Panc1 (cell line): ENCODE measurements at regions not wholly inside any gene's neighbourhood (a gene's known extent, or its start where the extent isn't known, plus 50 kb on each side); places are given as distances from the start of the nearest gene placed in this dataset.

Experiments
- ATAC-seq: fragments of 200-7000 bp; cut with Tn5 transposase; 2 replicates; pipeline ENCODE4 v1.9.1; 2020; ENCODE audit warnings: mild to moderate bottlenecking, moderate library complexity
- BruUV-seq: library from RNA; stranded (reverse); fragments of 400-500 nt; replicated peaks from 2 replicates; lab custom pipeline; 2021; lab: Mats Ljungman, UMichigan
- CTCF ChIA-PET: fragments of 300-600 bp; sonication (Branson Sonifier 250); formaldehyde crosslinking; loops from one replicate; lab custom pipeline; 2022; ENCODE audit warnings: antibody characterized with exemption; lab: Charles Lee
- POLR2A ChIA-PET: fragments of 300-600 bp; sonication (Branson Sonifier 250); formaldehyde crosslinking; loops from one replicate; lab custom pipeline; 2022; ENCODE audit warnings: antibody characterized with exemption; lab: Charles Lee
- DNase-seq: peaks from one replicate; pipeline ENCODE4 v3.0.0-alpha.2; 2010; ENCODE audit warnings: low read depth, low spot score
- H3K27ac ChIP-seq: 2 replicates; pipeline ENCODE4 v1.5.1; 2011; ENCODE audit warnings: mild to moderate bottlenecking, low read length, inconsistent platforms
- H3K27me3 ChIP-seq: fragments of 200-500 bp; sonication (Bioruptor generic); 2 replicates; pipeline ENCODE4 v1.6.0; 2014; ENCODE audit warnings: low read length, inconsistent platforms; ENCODE audit not compliant: control insufficient read depth, insufficient read depth
- H3K36me3 ChIP-seq: fragments of 200-500 bp; sonication (Bioruptor generic); 2 replicates; pipeline ENCODE4 v1.5.1; 2014; ENCODE audit warnings: inconsistent platforms, mild to moderate bottlenecking, low read length, moderate library complexity; ENCODE audit not compliant: control insufficient read depth, insufficient read depth
- H3K4me1 ChIP-seq: 2 replicates; pipeline ENCODE4 v1.5.1; 2011; ENCODE audit warnings: inconsistent platforms, mild to moderate bottlenecking, low read length, moderate library complexity; ENCODE audit not compliant: control insufficient read depth, insufficient read depth
- H3K4me3 ChIP-seq, 2 experiments: 2 replicates each; pipeline ENCODE4 v1.5.1; 2011 to 2012; ENCODE audit warnings: low read depth in 2 of 2, low read length in 2 of 2, mild to moderate bottlenecking in 2 of 2, inconsistent platforms in 1 of 2, moderate library complexity in 1 of 2
- H3K9me3 ChIP-seq: fragments of 200-500 bp; sonication (Bioruptor generic); 2 replicates; pipeline ENCODE4 v1.5.1; 2014; ENCODE audit warnings: low read depth, mild to moderate bottlenecking, inconsistent platforms, low read length, moderate library complexity; ENCODE audit not compliant: control insufficient read depth, insufficient read depth
- POLR2AphosphoS5 ChIP-seq: IDR thresholded peaks from 2 replicates; pipeline ENCODE4 v1.6.1; 2012; ENCODE audit warnings: mild to moderate bottlenecking, low read depth, low read length, moderate library complexity
- REST ChIP-seq, 2 experiments: IDR thresholded peaks; 2 replicates each; pipeline ENCODE4 v1.6.1; 2011 to 2012; ENCODE audit warnings: low read depth in 2 of 2, control low read depth in 1 of 2, low read length in 1 of 2, mild to moderate bottlenecking in 1 of 2, moderate library complexity in 1 of 2; ENCODE audit not compliant: insufficient read depth in 1 of 2
- SIN3A ChIP-seq: IDR thresholded peaks from 2 replicates; pipeline ENCODE4 v1.6.1; 2012; ENCODE audit warnings: low read depth, mild to moderate bottlenecking, low read length, moderate library complexity, borderline replicate concordance; ENCODE audit not compliant: insufficient read depth
- TCF7L2 ChIP-seq: IDR thresholded peaks from 2 replicates; pipeline ENCODE4 v1.6.1; 2011; ENCODE audit warnings: mild to moderate bottlenecking, low read depth, low read length, inconsistent platforms
- in situ Hi-C: cut with HindIII; loops from 2 replicates; pipeline ENCODE4 v1.10.0; 2016; ENCODE audit warnings: low sequenced_read_pairs, low pct_unique_long_range_greater_than_20kb
- intact Hi-C: fragments of 100-400 bp; cut with micrococcal nuclease; formaldehyde crosslinking; loops from one replicate; pipeline ENCODE4 v1.10.0; 2022; ENCODE audit not compliant: unreplicated experiment
- TF ChIP-seq, protein P1 (sequence below): fragments of 450-650 bp; IDR thresholded peaks from 2 replicates; pipeline ENCODE4 v1.5.1; 2017; ENCODE audit warnings: mild to moderate bottlenecking

DNA sequence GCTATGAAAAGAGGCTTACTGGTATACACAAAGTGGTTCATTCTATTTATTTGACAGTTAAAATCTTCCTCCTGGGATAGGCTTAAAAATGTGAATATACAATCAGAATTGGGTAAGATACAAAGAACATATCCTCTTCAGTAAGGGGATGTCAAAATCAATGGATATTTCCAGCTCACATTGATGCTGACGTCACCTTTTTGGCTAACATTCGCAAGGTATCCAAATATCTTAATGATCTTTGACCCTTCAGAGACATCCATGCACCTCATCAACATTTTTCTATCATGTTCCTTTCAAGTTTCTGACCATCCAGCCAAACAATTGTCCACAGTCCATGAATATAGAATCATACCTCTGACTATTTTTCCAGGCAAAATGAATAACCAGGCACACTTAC is 697.3 kb downstream of the NR2F2 start:
- no peaks in the 10 kb centered on the region for H3K4me1 ChIP-seq
- ChIA-PET CTCF (no interaction called here), POLR2A (no interaction called here)
- H3K27me3 ChIP-seq = no peaks in the 10 kb centered on the region
- in situ Hi-C loops (no loop called here), intact Hi-C loops (no loop called here)
- BruUV-seq = no TSS peak
- H3K9me3 ChIP-seq = peaks cover 7% of the 10 kb centered on the region; the same call in 1 of the 2 replicates
- no peak overlapping the region for H3K4me3 ChIP-seq
- no peak overlapping the region for H3K27ac ChIP-seq
- no peaks in the 10 kb centered on the region for H3K36me3 ChIP-seq
- DNase-seq (no peak), ATAC-seq (no peak)
- TF ChIP-seq POLR2AphosphoS5 = no peak

GRCh38 chr15:97030251-97030650 is 699.8 kb downstream of the NR2F2 start:
- intact Hi-C loops (no loop called here), in situ Hi-C loops (no loop called here)
- TF ChIP-seq TCF7L2 (no peak), SIN3A (no peak), POLR2AphosphoS5 (no peak), REST (IDR thresholded peaks at IDR 0.05; ENCODE audit: insufficient read depth in 1 of 2, low read depth in 2 of 2, low read length in 1 of 2) (no peak)
- TF ChIP-seq, protein P1, sequence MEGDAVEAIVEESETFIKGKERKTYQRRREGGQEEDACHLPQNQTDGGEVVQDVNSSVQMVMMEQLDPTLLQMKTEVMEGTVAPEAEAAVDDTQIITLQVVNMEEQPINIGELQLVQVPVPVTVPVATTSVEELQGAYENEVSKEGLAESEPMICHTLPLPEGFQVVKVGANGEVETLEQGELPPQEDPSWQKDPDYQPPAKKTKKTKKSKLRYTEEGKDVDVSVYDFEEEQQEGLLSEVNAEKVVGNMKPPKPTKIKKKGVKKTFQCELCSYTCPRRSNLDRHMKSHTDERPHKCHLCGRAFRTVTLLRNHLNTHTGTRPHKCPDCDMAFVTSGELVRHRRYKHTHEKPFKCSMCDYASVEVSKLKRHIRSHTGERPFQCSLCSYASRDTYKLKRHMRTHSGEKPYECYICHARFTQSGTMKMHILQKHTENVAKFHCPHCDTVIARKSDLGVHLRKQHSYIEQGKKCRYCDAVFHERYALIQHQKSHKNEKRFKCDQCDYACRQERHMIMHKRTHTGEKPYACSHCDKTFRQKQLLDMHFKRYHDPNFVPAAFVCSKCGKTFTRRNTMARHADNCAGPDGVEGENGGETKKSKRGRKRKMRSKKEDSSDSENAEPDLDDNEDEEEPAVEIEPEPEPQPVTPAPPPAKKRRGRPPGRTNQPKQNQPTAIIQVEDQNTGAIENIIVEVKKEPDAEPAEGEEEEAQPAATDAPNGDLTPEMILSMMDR = no peak
- no peaks in the 10 kb centered on the region for H3K27me3 ChIP-seq
- BruUV-seq = no TSS peak
- DNase-seq (no peak), ATAC-seq (no peak)
- no peak overlapping the region for H3K27ac ChIP-seq
- no peaks in the 10 kb centered on the region for H3K36me3 ChIP-seq
- ChIA-PET POLR2A (interaction anchor here (0.6 kb wide), 1 partner anchor 27 kb away, joined by 3 read pairs; no protein-coding TSS in a partner anchor), CTCF (no interaction called here)
- H3K9me3 ChIP-seq = peaks cover 7% of the 10 kb centered on the region; the same call in 1 of the 2 replicates
- H3K4me3 ChIP-seq = no peak overlapping the region
- no peaks in the 10 kb centered on the region for H3K4me1 ChIP-seq

GRCh38 chr15:97036301-97036700 is 705.8 kb downstream of the NR2F2 start:
- no peak for DNase-seq
- ATAC-seq = no peak
- in situ Hi-C loops (no loop called here), intact Hi-C loops (no loop called here)
- H3K27me3 ChIP-seq = no peaks in the 10 kb centered on the region
- H3K9me3 ChIP-seq = no peaks in the 10 kb centered on the region
- no peak overlapping the region for H3K4me3 ChIP-seq
- H3K27ac ChIP-seq = no peak overlapping the region
- TF ChIP-seq, protein P1 = no peak
- no peak for TF ChIP-seq SIN3A
- no peak for TF ChIP-seq REST (IDR thresholded peaks at IDR 0.05; ENCODE audit: insufficient read depth in 1 of 2, low read depth in 2 of 2, low read length in 1 of 2)
- no peak for TF ChIP-seq POLR2AphosphoS5
- no peak for TF ChIP-seq TCF7L2
- H3K36me3 ChIP-seq = no peaks in the 10 kb centered on the region
- ChIA-PET CTCF (no interaction called here), POLR2A (no interaction called here)
- BruUV-seq = no TSS peak
- H3K4me1 ChIP-seq = no peaks in the 10 kb centered on the region
